SK-N-SH (cell line): ENCODE measurements at regions not wholly inside any gene's neighbourhood (a gene's known extent, or its start where the extent isn't known, plus 50 kb on each side); places are given as distances from the start of the nearest gene placed in this dataset.

Experiments used
- CTCF ChIA-PET: fragments of 300-600, 350-600 bp; formaldehyde crosslinking; extraction: SDS; loops from one replicate; lab custom pipeline; 2021; lab: Yijun Ruan, JAX
- POLR2A ChIA-PET: fragments of 350-600 bp; sonication (Branson Sonifier 250); formaldehyde crosslinking; extraction: SDS; loops from one replicate; lab custom pipeline; 2020; ENCODE audit warnings: antibody characterized with exemption, inconsistent platforms; lab: Yijun Ruan, JAX
- DNase-seq: peaks from one replicate; pipeline ENCODE4 v3.0.0; 2012
- H2AFZ ChIP-seq: fragments of 200-600 bp; sonication (generic); 2 replicates; pipeline ENCODE4 v1.8.1; 2016; ENCODE audit warnings: antibody characterized with exemption, mild to moderate bottlenecking, low read depth
- H3F3A ChIP-seq: fragments of 200-600 bp; sonication (generic); replicated peaks from 2 replicates; pipeline ENCODE3; 2016; ENCODE audit warnings: antibody characterized with exemption, mild to moderate bottlenecking; ENCODE audit not compliant: insufficient read depth
- H3K27ac ChIP-seq, 2 experiments: fragments of 200-500 bp in 1 of 2; fragments of 200-600 bp in 1 of 2; sonication (Bioruptor generic) in 1 of 2; sonication (generic), shearing (Covaris generic) in 1 of 2; 2 replicates each; pipeline versions ENCODE4 v1.5.1 to v1.6.1; 2014 to 2016; ENCODE audit warnings: low read depth in 2 of 2, inconsistent platforms in 1 of 2, low read length in 1 of 2, mild to moderate bottlenecking in 1 of 2, mixed read lengths in 1 of 2
- H3K27me3 ChIP-seq: fragments of 200-600 bp; sonication (generic), shearing (Covaris generic); 2 replicates; pipeline ENCODE4 v1.6.1; 2016; ENCODE audit warnings: mixed run types; ENCODE audit not compliant: insufficient read depth
- H3K36me3 ChIP-seq, 2 experiments: fragments of 200-500 bp in 1 of 2; fragments of 200-600 bp in 1 of 2; sonication (Bioruptor generic) in 1 of 2; sonication (generic) in 1 of 2; replicated peaks in 1 of 2; 2 replicates each; pipeline versions ENCODE3 to v1.5.1; 2014 to 2016; ENCODE audit warnings: low read length in 1 of 2, mild to moderate bottlenecking in 1 of 2; ENCODE audit not compliant: insufficient read depth in 2 of 2, control insufficient read depth in 1 of 2
- H3K4me1 ChIP-seq, 2 experiments: fragments of 200-500 bp in 1 of 2; fragments of 200-600 bp in 1 of 2; sonication (Bioruptor generic) in 1 of 2; sonication (generic), shearing (Covaris generic) in 1 of 2; 2 replicates each; pipeline versions ENCODE4 v1.5.1 to v1.6.1; 2014 to 2016; ENCODE audit warnings: low read depth in 1 of 2, low read length in 1 of 2, mixed run types in 1 of 2; ENCODE audit not compliant: insufficient read depth in 2 of 2, control insufficient read depth in 1 of 2
- H3K4me2 ChIP-seq: fragments of 200-600 bp; sonication (generic), shearing (Covaris generic); 2 replicates; pipeline ENCODE4 v1.6.1; 2017; ENCODE audit warnings: mixed run types
- H3K4me3 ChIP-seq, 2 experiments: fragments of 200-500 bp in 1 of 2; fragments of 200-600 bp in 1 of 2; sonication (Bioruptor generic) in 1 of 2; sonication (generic), shearing (Covaris generic) in 1 of 2; 2 replicates each; pipeline versions ENCODE4 v1.5.1 to v1.8.1; 2014 to 2016; ENCODE audit warnings: low read depth in 2 of 2, inconsistent platforms in 1 of 2, low read length in 1 of 2, mild to moderate bottlenecking in 1 of 2, mixed read lengths in 1 of 2, moderate library complexity in 1 of 2
- H3K79me2 ChIP-seq: fragments of 200-600 bp; sonication (generic); 2 replicates; pipeline ENCODE4 v1.8.1; 2017; ENCODE audit warnings: mild to moderate bottlenecking; ENCODE audit not compliant: insufficient read depth
- H3K9ac ChIP-seq: fragments of 200-600 bp; sonication (generic); 2 replicates; pipeline ENCODE4 v1.6.1; 2017; ENCODE audit warnings: mixed run types
- H3K9me2 ChIP-seq: fragments of 200-600 bp; sonication (generic); 2 replicates; pipeline ENCODE4 v1.6.1; 2017; ENCODE audit warnings: mixed run types
- H3K9me3 ChIP-seq: fragments of 200-600 bp; sonication (generic); 2 replicates; pipeline ENCODE4 v1.6.1; 2017; ENCODE audit warnings: mixed run types, mild to moderate bottlenecking, moderate library complexity
- H4K20me1 ChIP-seq: fragments of 200-600 bp; sonication (generic); 2 replicates; pipeline ENCODE4 v1.6.1; 2017; ENCODE audit warnings: mild to moderate bottlenecking, mixed run types; ENCODE audit not compliant: insufficient read depth
- CHD2 ChIP-seq: fragments of 150-350 bp; IDR thresholded peaks from 2 replicates; pipeline ENCODE4 v1.6.1; 2018; ENCODE audit warnings: low read length; ENCODE audit not compliant: partially characterized antibody
- CTCF ChIP-seq: fragments of 200-600 bp; sonication (generic); IDR thresholded peaks from 2 replicates; pipeline ENCODE4 v1.6.1; 2017; ENCODE audit warnings: antibody characterized with exemption, mild to moderate bottlenecking, moderate library complexity
- EP300 ChIP-seq, 2 experiments: IDR thresholded peaks; 2 replicates each; pipeline versions ENCODE4 v1.4.0 to v1.6.1; 2012; ENCODE audit warnings: borderline replicate concordance in 1 of 2, low read depth in 1 of 2, low read length in 1 of 2
- EZH2phosphoT487 ChIP-seq: fragments of 200-600 bp; sonication (generic); IDR thresholded peaks from 2 replicates; pipeline ENCODE4 v1.6.1; 2017; ENCODE audit warnings: low read depth, mixed run types, mild to moderate bottlenecking, antibody characterized with exemption, moderate library complexity, borderline replicate concordance
- FOSL2 ChIP-seq: IDR thresholded peaks from 2 replicates; pipeline ENCODE4 v1.4.0; 2012; ENCODE audit warnings: low read depth, mild to moderate bottlenecking, moderate library complexity, borderline replicate concordance
- FOXJ3 ChIP-seq: sonication (generic); formaldehyde crosslinking; IDR thresholded peaks from 2 replicates; pipeline ENCODE4 v1.5.1; 2020; ENCODE audit warnings: mild to moderate bottlenecking, missing genetic modification reagents
- GABPA ChIP-seq: IDR thresholded peaks from 2 replicates; pipeline ENCODE4 v1.4.0; 2012; ENCODE audit warnings: low read depth, mild to moderate bottlenecking
- GATA2 ChIP-seq: sonication (generic); formaldehyde crosslinking; IDR thresholded peaks from 2 replicates; pipeline ENCODE4 v1.5.0; 2020; ENCODE audit warnings: mild to moderate bottlenecking, missing genetic modification reagents
- IRF3 ChIP-seq: fragments of 150-350 bp; IDR thresholded peaks from 2 replicates; pipeline ENCODE4 v1.6.1; 2016; ENCODE audit warnings: mild to moderate bottlenecking, low read depth, low read length
- JUND ChIP-seq: IDR thresholded peaks from 2 replicates; pipeline ENCODE4 v1.4.0; 2012
- MEF2A ChIP-seq: IDR thresholded peaks from 2 replicates; pipeline ENCODE4 v1.4.0; 2012; ENCODE audit warnings: low read depth, borderline replicate concordance
- MXI1 ChIP-seq: IDR thresholded peaks from 2 replicates; pipeline ENCODE4 v1.6.1; 2012; ENCODE audit warnings: mild to moderate bottlenecking, low read depth, low read length, improper control_type of control experiment
- NFIC ChIP-seq: IDR thresholded peaks from 2 replicates; pipeline ENCODE4 v1.4.0; 2012; ENCODE audit warnings: borderline replicate concordance
- PBX3 ChIP-seq: IDR thresholded peaks from 2 replicates; pipeline ENCODE4; 2012
- RCOR1 ChIP-seq: fragments of 150-350 bp; IDR thresholded peaks from 2 replicates; pipeline ENCODE4 v1.6.1; 2017; ENCODE audit warnings: antibody characterized with exemption, low read length
- REST ChIP-seq: IDR thresholded peaks from 2 replicates; pipeline ENCODE4 v1.6.1; 2012; ENCODE audit warnings: mild to moderate bottlenecking, low read depth, low read length, moderate library complexity
- RFX5 ChIP-seq: IDR thresholded peaks from 2 replicates; pipeline ENCODE4 v1.6.1; 2012; ENCODE audit warnings: mild to moderate bottlenecking, improper control_type of control experiment, low read length
- RXRA ChIP-seq: IDR thresholded peaks from 2 replicates; pipeline ENCODE4 v1.4.0; 2012; ENCODE audit warnings: low read depth, mild to moderate bottlenecking, borderline replicate concordance
- SIN3A ChIP-seq: IDR thresholded peaks from 2 replicates; pipeline ENCODE4 v1.6.1; 2012; ENCODE audit warnings: low read depth, mild to moderate bottlenecking, low read length, moderate library complexity, borderline replicate concordance
- TEAD4 ChIP-seq: IDR thresholded peaks from 2 replicates; pipeline ENCODE4 v1.4.0; 2012; ENCODE audit warnings: mild to moderate bottlenecking, borderline replicate concordance; ENCODE audit not compliant: insufficient read depth
- USF1 ChIP-seq: IDR thresholded peaks from 2 replicates; pipeline ENCODE4 v1.4.0; 2012; ENCODE audit warnings: low read depth, borderline replicate concordance
- USF2 ChIP-seq: fragments of 150-350 bp; IDR thresholded peaks from 2 replicates; pipeline ENCODE4 v1.6.1; 2017; ENCODE audit warnings: antibody characterized with exemption, low read length, low read depth, borderline replicate concordance
- YY1 ChIP-seq: IDR thresholded peaks from 2 replicates; pipeline ENCODE4 v1.4.0; 2012; ENCODE audit warnings: low read depth, mild to moderate bottlenecking
- WGBS: methylation state at CpG from one replicate; pipeline ENCODE4 v1.1.6; 2017; ENCODE audit warnings: low lambda C conversion rate; 5-methylcytosine and 5-hydroxymethylcytosine counted together

GRCh38 chr19:28445826-28446225, 767.1 kb downstream of the UQCRFS1 start (continued):
- TF ChIP-seq REST, result no peak
- TF ChIP-seq IRF3, result no peak
- TF ChIP-seq EZH2phosphoT487, result no peak

GRCh38 chr19:28444362-28444761, 768.6 kb downstream of the UQCRFS1 start:
- Histone ChIP-seq H2AFZ (no peak overlapping the region), H3K9me2 (no peaks in the 10 kb centered on the region), H3K27ac (no peak overlapping the region), H3F3A (no peaks in the 10 kb centered on the region), H4K20me1 (no peaks in the 10 kb centered on the region), H3K4me1 (no peaks in the 10 kb centered on the region), H3K9me3 (no peaks in the 10 kb centered on the region), H3K79me2 (no peaks in the 10 kb centered on the region), H3K4me3 (no peak overlapping the region), H3K4me2 (no peak overlapping the region), H3K27me3 (peaks cover 8% of the 10 kb centered on the region; the same call in 1 of the 2 replicates), H3K36me3 (no peaks in the 10 kb centered on the region), H3K9ac (no peak overlapping the region)
- WGBS, result 11% methylated on average over 4 of the region's 4 CpGs
- POLR2A ChIA-PET, result no interaction called here
- DNase-seq, result no peak
- no peak for TF ChIP-seq GATA2 (CRISPR knock-in tag)
- TF ChIP-seq JUND, result no peak
- no peak for TF ChIP-seq USF2
- TF ChIP-seq CHD2, result no peak
- TF ChIP-seq GABPA, result no peak
- TF ChIP-seq CTCF, result no peak
- TF ChIP-seq RCOR1, result no peak
- no peak for TF ChIP-seq MXI1
- no peak for TF ChIP-seq FOSL2
- no peak for TF ChIP-seq RFX5
- TF ChIP-seq YY1, result no peak
- no peak for TF ChIP-seq PBX3
- TF ChIP-seq NFIC, result no peak
- TF ChIP-seq RXRA, result no peak
- TF ChIP-seq EP300 (IDR thresholded peaks at IDR 0.05; ENCODE audit: borderline replicate concordance in 1 of 2, low read depth in 1 of 2, low read length in 1 of 2), result no peak
- TF ChIP-seq FOXJ3 (CRISPR knock-in tag), result no peak
- no peak for TF ChIP-seq TEAD4
- no peak for TF ChIP-seq USF1
- TF ChIP-seq MEF2A, result no peak
- no peak for TF ChIP-seq SIN3A
- CTCF ChIA-PET, result no interaction called here
